Epithelial cell of esophagus (primary cell): ENCODE measurements at regions not wholly inside any gene's neighbourhood (a gene's known extent, or its start where the extent isn't known, plus 50 kb on each side); places are given as distances from the start of the nearest gene placed in this dataset.

Source experiments
- DNase-seq: peaks from one replicate; pipeline ENCODE4 v3.0.0; 2010; ENCODE audit warnings: low read depth
- H3K4me3 ChIP-seq: 2 replicates; pipeline ENCODE4 v1.5.1; 2011; ENCODE audit warnings: mild to moderate bottlenecking, low read length, control low read depth
- TF ChIP-seq, protein P1 (sequence below): IDR thresholded peaks from 2 replicates; pipeline ENCODE4 v1.5.1; 2011; ENCODE audit warnings: low read depth, mild to moderate bottlenecking, low read length, control low read depth, inconsistent platforms; ENCODE audit not compliant: insufficient read depth; ENCODE audit errors: missing control alignments

GRCh38 chr7:67984326-67984725 lies 987.7 kb downstream of the TYW1 start:
- H3K4me3 ChIP-seq = no peak overlapping the region
- no peak for DNase-seq
- TF ChIP-seq, protein P1, sequence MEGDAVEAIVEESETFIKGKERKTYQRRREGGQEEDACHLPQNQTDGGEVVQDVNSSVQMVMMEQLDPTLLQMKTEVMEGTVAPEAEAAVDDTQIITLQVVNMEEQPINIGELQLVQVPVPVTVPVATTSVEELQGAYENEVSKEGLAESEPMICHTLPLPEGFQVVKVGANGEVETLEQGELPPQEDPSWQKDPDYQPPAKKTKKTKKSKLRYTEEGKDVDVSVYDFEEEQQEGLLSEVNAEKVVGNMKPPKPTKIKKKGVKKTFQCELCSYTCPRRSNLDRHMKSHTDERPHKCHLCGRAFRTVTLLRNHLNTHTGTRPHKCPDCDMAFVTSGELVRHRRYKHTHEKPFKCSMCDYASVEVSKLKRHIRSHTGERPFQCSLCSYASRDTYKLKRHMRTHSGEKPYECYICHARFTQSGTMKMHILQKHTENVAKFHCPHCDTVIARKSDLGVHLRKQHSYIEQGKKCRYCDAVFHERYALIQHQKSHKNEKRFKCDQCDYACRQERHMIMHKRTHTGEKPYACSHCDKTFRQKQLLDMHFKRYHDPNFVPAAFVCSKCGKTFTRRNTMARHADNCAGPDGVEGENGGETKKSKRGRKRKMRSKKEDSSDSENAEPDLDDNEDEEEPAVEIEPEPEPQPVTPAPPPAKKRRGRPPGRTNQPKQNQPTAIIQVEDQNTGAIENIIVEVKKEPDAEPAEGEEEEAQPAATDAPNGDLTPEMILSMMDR = no peak

- TF ChIP-seq, protein P1 = no peak
- no peak overlapping the region for H3K4me3 ChIP-seq
- no peak for DNase-seq
Observed at GRCh38 chr7:67989142-67989541, 992.5 kb downstream of the TYW1 start.

GRCh38 chr7:67990003-67990402 lies 993.4 kb downstream of the TYW1 start:
- no peak overlapping the region for H3K4me3 ChIP-seq
- TF ChIP-seq, protein P1 = no peak
- no peak for DNase-seq

DNA sequence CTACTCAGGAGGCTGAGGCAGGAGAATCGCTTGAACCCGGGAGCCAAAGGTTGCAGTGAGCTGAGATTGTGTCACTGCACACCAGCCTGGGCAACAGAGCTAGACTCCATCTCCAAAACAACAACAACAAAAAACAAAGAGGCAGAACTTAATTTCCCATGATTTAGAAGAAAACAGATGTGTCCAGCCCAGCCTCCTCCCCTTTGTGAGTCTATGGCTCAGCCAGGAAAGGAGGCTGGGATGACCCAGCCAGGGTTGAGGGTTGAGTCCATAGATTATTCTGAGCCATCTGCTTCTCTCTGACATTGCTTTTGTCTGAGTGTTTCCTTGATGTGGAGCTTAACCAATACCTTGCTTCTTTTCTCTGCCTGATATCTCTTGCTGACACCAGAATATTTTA lies 994.1 kb downstream of the TYW1 start:
- H3K4me3 ChIP-seq = no peak overlapping the region
- DNase-seq = no peak
- TF ChIP-seq, protein P1 = no peak

- no peak overlapping the region for H3K4me3 ChIP-seq
- TF ChIP-seq, protein P1 = no peak
- no peak for DNase-seq
Observed at GRCh38 chr7:67992287-67992686, 995.7 kb downstream of the TYW1 start.

GRCh38 chr7:68005992-68006391 lies 1009.4 kb downstream of the TYW1 start:
- H3K4me3 ChIP-seq = no peak overlapping the region
- TF ChIP-seq, protein P1 = no peak
- DNase-seq = no peak

DNA sequence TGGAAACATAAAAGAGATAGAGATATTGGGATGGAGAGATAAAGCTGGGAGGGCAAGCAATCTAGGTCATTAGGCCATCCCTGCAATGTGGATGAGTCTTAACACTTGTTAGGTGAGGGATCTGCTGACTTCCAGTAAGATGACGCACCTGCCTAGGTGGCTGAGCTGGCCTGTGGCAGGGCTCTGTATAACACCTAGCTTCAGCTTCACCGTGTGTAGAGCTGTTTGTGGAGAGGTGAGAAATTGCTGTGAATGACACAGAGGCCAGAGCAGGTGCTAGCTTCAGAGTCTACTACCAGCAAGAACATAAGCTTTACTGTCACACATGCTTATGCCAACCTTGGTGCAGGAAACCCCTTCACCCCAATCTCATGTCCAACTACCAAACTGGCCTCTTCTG lies 1010.0 kb downstream of the TYW1 start:
- no peak for DNase-seq
- TF ChIP-seq, protein P1 = no peak

More for the DNA sequence above, 1010.0 kb downstream of the TYW1 start:
- H3K4me3 ChIP-seq = no peak overlapping the region
